Trophoblast cell (in vitro differentiated cells and primary cell): ENCODE measurements at regions not wholly inside any gene's neighbourhood (a gene's known extent, or its start where the extent isn't known, plus 50 kb on each side); places are given as distances from the start of the nearest gene placed in this dataset.

Experiments used
- DNase-seq, 2 donors: peaks; one replicate each; pipeline ENCODE4 v3.0.0-alpha.2; 2016
- H2AFZ ChIP-seq: 2 replicates; pipeline ENCODE4 v1.6.1; 2013; ENCODE audit warnings: low read length, moderate library complexity, mild to moderate bottlenecking; ENCODE audit not compliant: insufficient read depth, poor library complexity
- H2AK5ac ChIP-seq: 2 replicates; pipeline ENCODE4 v1.6.1; 2013; ENCODE audit warnings: mild to moderate bottlenecking, low read length
- H2BK120ac ChIP-seq: 2 replicates; pipeline ENCODE4 v1.6.1; 2013; ENCODE audit warnings: low read length, mild to moderate bottlenecking, moderate library complexity; ENCODE audit not compliant: insufficient read depth, poor library complexity
- H2BK12ac ChIP-seq: 2 replicates; pipeline ENCODE4 v1.6.1; 2013; ENCODE audit warnings: mild to moderate bottlenecking, low read length, moderate library complexity
- H2BK5ac ChIP-seq: 2 replicates; pipeline ENCODE4 v1.6.1; 2013; ENCODE audit warnings: low read length, low read depth, moderate library complexity, mild to moderate bottlenecking; ENCODE audit not compliant: poor library complexity
- H3K14ac ChIP-seq: 2 replicates; pipeline ENCODE4 v1.6.1; 2013; ENCODE audit warnings: mild to moderate bottlenecking, low read length
- H3K18ac ChIP-seq: 2 replicates; pipeline ENCODE4 v1.6.1; 2013; ENCODE audit warnings: mild to moderate bottlenecking, low read length
- H3K23ac ChIP-seq: 2 replicates; pipeline ENCODE4 v1.6.1; 2013; ENCODE audit warnings: low read length
- H3K27ac ChIP-seq: 2 replicates; pipeline ENCODE4 v1.5.1; 2013; ENCODE audit warnings: low read depth, mild to moderate bottlenecking, inconsistent platforms, low read length, moderate library complexity
- H3K27me3 ChIP-seq: 2 replicates; pipeline ENCODE4 v1.6.1; 2013; ENCODE audit warnings: inconsistent platforms, mild to moderate bottlenecking, low read length, moderate library complexity; ENCODE audit not compliant: insufficient read depth
- H3K36me3 ChIP-seq, 2 experiments: 1 replicate in 1 of 2; 2 replicates in 1 of 2; pipeline ENCODE4 v1.6.1; 2013; ENCODE audit warnings: low read length in 2 of 2, mild to moderate bottlenecking in 2 of 2, moderate library complexity in 1 of 2; ENCODE audit not compliant: insufficient read depth in 2 of 2, control insufficient read depth in 1 of 2
- H3K4ac ChIP-seq: 2 replicates; pipeline ENCODE4 v1.6.1; 2013; ENCODE audit warnings: low read depth, mild to moderate bottlenecking, low read length, moderate library complexity
- H3K4me1 ChIP-seq, 2 experiments: 1 replicate in 1 of 2; 2 replicates in 1 of 2; pipeline ENCODE4 v1.6.1; 2013; ENCODE audit warnings: low read length in 2 of 2, mild to moderate bottlenecking in 2 of 2, moderate library complexity in 1 of 2; ENCODE audit not compliant: insufficient read depth in 2 of 2, control insufficient read depth in 1 of 2
- H3K4me2 ChIP-seq: 2 replicates; pipeline ENCODE4 v1.6.1; 2013; ENCODE audit warnings: inconsistent platforms, mild to moderate bottlenecking, low read length, moderate library complexity
- H3K4me3 ChIP-seq: 2 replicates; pipeline ENCODE4 v1.5.1; 2013; ENCODE audit warnings: mild to moderate bottlenecking, low read depth, low read length, inconsistent platforms
- H3K79me1 ChIP-seq: one replicate; pipeline ENCODE4 v1.6.1; 2013; ENCODE audit warnings: low read length
- H3K79me2 ChIP-seq: 2 replicates; pipeline ENCODE4 v1.6.1; 2013; ENCODE audit warnings: low read length, mild to moderate bottlenecking; ENCODE audit not compliant: control insufficient read depth, insufficient read depth, poor library complexity
- H3K9ac ChIP-seq: 2 replicates; pipeline ENCODE4 v1.6.1; 2013; ENCODE audit warnings: mild to moderate bottlenecking, low read length
- H3K9me3 ChIP-seq: 2 replicates; pipeline ENCODE4 v1.6.1; 2013; ENCODE audit warnings: low read depth, mild to moderate bottlenecking, control low read depth, inconsistent platforms, low read length; ENCODE audit not compliant: insufficient read depth
- H4K12ac ChIP-seq: 2 replicates; pipeline ENCODE4 v1.6.1; 2013; ENCODE audit warnings: low read depth, mild to moderate bottlenecking, low read length, moderate library complexity
- H4K8ac ChIP-seq: 2 replicates; pipeline ENCODE4 v1.6.1; 2013; ENCODE audit warnings: low read depth, mild to moderate bottlenecking, low read length, moderate library complexity
- H4K91ac ChIP-seq: one replicate; pipeline ENCODE4 v1.6.1; 2013; ENCODE audit warnings: low read depth, mild to moderate bottlenecking, low read length, moderate library complexity
- WGBS: extraction: QIAGEN DNeasy Blood & Tissue Kit; methylation state at CpG from one replicate; pipeline ENCODE4 v1.1.7; 2013; ENCODE audit warnings: missing lambda C conversion rate; ENCODE audit not compliant: insufficient read length, insufficient coverage; ENCODE audit errors: extremely low coverage; 5-methylcytosine and 5-hydroxymethylcytosine counted together

GRCh38 chr14:38915125-38915524 lies 187.9 kb downstream of the SEC23A start:
- Histone ChIP-seq H4K91ac (no peak overlapping the region), H3K4me2 (no peak overlapping the region)
- WGBS: no CpG with 5 or more reads among the region's 1 CpG

GRCh38 chr14:38910092-38910491 lies 192.9 kb downstream of the SEC23A start:
- Histone ChIP-seq H2BK5ac (no peak overlapping the region), H3K4me2 (no peak overlapping the region), H3K36me3 (no peaks in the 10 kb centered on the region), H3K79me1 (no peaks in the 10 kb centered on the region), H3K27ac (no peak overlapping the region), H4K91ac (no peak overlapping the region), H3K9ac (no peak overlapping the region), H2BK120ac (no peak overlapping the region), H2AFZ (no peak overlapping the region), H3K4me3 (no peak overlapping the region), H2BK12ac (no peak overlapping the region), H3K79me2 (no peaks in the 10 kb centered on the region), H3K18ac (no peak overlapping the region), H3K4ac (no peak overlapping the region), H3K23ac (no peak overlapping the region), H4K8ac (no peak overlapping the region), H3K9me3 (no peaks in the 10 kb centered on the region), H4K12ac (no peak overlapping the region), H3K4me1 (no peaks in the 10 kb centered on the region), H3K27me3 (no peaks in the 10 kb centered on the region), H2AK5ac (no peak overlapping the region), H3K14ac (no peak overlapping the region)
- no peak for DNase-seq
- WGBS: no CpG with 5 or more reads among the region's 1 CpG

More at GRCh38 chr14:38915125-38915524, 187.9 kb downstream of the SEC23A start:
- Histone ChIP-seq H2BK5ac (no peak overlapping the region), H3K4me1 (no peaks in the 10 kb centered on the region), H2AFZ (no peak overlapping the region), H3K79me1 (no peaks in the 10 kb centered on the region), H4K12ac (no peak overlapping the region), H3K9ac (no peak overlapping the region), H3K79me2 (no peaks in the 10 kb centered on the region), H3K9me3 (peaks cover 2% of the 10 kb centered on the region), H2BK120ac (no peak overlapping the region), H3K18ac (no peak overlapping the region), H3K14ac (no peak overlapping the region), H3K23ac (no peak overlapping the region), H3K36me3 (no peaks in the 10 kb centered on the region), H3K4ac (no peak overlapping the region), H3K4me3 (no peak overlapping the region), H2AK5ac (no peak overlapping the region), H3K27ac (no peak overlapping the region), H2BK12ac (no peak overlapping the region), H4K8ac (no peak overlapping the region), H3K27me3 (no peaks in the 10 kb centered on the region)
- no peak for DNase-seq

- no peak overlapping the region for H4K8ac ChIP-seq
- H2BK120ac ChIP-seq: no peak overlapping the region
- no peak overlapping the region for H4K12ac ChIP-seq
Observed at GRCh38 chr14:38904959-38905358, 198.1 kb downstream of the SEC23A start.

GRCh38 chr14:38901791-38902190 lies 201.2 kb downstream of the SEC23A start:
- Histone ChIP-seq H3K9ac (no peak overlapping the region), H3K4ac (no peak overlapping the region), H4K12ac (no peak overlapping the region), H2AK5ac (no peak overlapping the region), H2BK120ac (no peak overlapping the region), H3K27me3 (no peaks in the 10 kb centered on the region), H3K18ac (no peak overlapping the region), H3K14ac (no peak overlapping the region), H3K27ac (no peak overlapping the region), H3K79me1 (no peaks in the 10 kb centered on the region), H3K4me2 (no peak overlapping the region), H2BK5ac (no peak overlapping the region), H4K91ac (no peak overlapping the region), H4K8ac (no peak overlapping the region), H3K23ac (no peak overlapping the region), H3K36me3 (no peaks in the 10 kb centered on the region), H3K9me3 (no peaks in the 10 kb centered on the region), H3K79me2 (no peaks in the 10 kb centered on the region), H2BK12ac (no peak overlapping the region), H2AFZ (no peak overlapping the region), H3K4me1 (no peaks in the 10 kb centered on the region), H3K4me3 (no peak overlapping the region)
- DNase-seq: no peak
- no CpG with 5 or more reads among the region's 4 CpGs for WGBS

More at GRCh38 chr14:38904959-38905358, 198.1 kb downstream of the SEC23A start:
- Histone ChIP-seq H4K91ac (no peak overlapping the region), H3K23ac (no peak overlapping the region), H3K79me2 (no peaks in the 10 kb centered on the region), H2BK12ac (no peak overlapping the region), H2AFZ (no peak overlapping the region), H3K79me1 (no peaks in the 10 kb centered on the region), H3K9ac (no peak overlapping the region), H3K27me3 (no peaks in the 10 kb centered on the region), H3K14ac (no peak overlapping the region), H2BK5ac (no peak overlapping the region), H3K4me2 (no peak overlapping the region), H3K18ac (no peak overlapping the region), H3K27ac (no peak overlapping the region), H3K4me3 (no peak overlapping the region), H3K9me3 (no peaks in the 10 kb centered on the region), H2AK5ac (no peak overlapping the region), H3K4me1 (no peaks in the 10 kb centered on the region), H3K4ac (no peak overlapping the region), H3K36me3 (no peaks in the 10 kb centered on the region)
- no peak for DNase-seq
